HL-60 (cell line): ENCODE measurements at regions not wholly inside any gene's neighbourhood (a gene's known extent, or its start where the extent isn't known, plus 50 kb on each side); places are given as distances from the start of the nearest gene placed in this dataset.

Experiments
- DNase-seq, 2 experiments: peaks; one replicate each; pipeline ENCODE4 v3.0.0-alpha.2; 2010 to 2020; ENCODE audit warnings: low read depth in 1 of 2, low spot score in 1 of 2
- H3K27ac ChIP-seq: fragments of 250-450 bp; sonication (Bioruptor Pico); replicated peaks from 2 replicates; pipeline ENCODE4 v1.5.1; 2020; ENCODE audit warnings: mild to moderate bottlenecking, moderate library complexity
- H3K27me3 ChIP-seq: fragments of 250-450 bp; sonication (Bioruptor Pico); 2 replicates; pipeline ENCODE4 v1.5.1; 2021; ENCODE audit warnings: mild to moderate bottlenecking, moderate library complexity; ENCODE audit not compliant: insufficient read depth, poor library complexity, severe bottlenecking
- H3K4me3 ChIP-seq: replicated peaks from 2 replicates; pipeline ENCODE4 v1.5.1; 2011; ENCODE audit warnings: mild to moderate bottlenecking, control low read depth, low read length; ENCODE audit not compliant: insufficient read depth
- GABPA ChIP-seq: IDR thresholded peaks from 2 replicates; pipeline ENCODE4 v1.6.1; 2012; ENCODE audit warnings: low read depth
- POLR2AphosphoS5 ChIP-seq: IDR thresholded peaks from 2 replicates; pipeline ENCODE4 v1.6.1; 2012; ENCODE audit warnings: low read depth
- REST ChIP-seq: IDR thresholded peaks from 2 replicates; pipeline ENCODE4 v1.6.1; 2012; ENCODE audit warnings: low read depth; ENCODE audit not compliant: insufficient replicate concordance
- SPI1 ChIP-seq: IDR thresholded peaks from 2 replicates; pipeline ENCODE4 v1.6.1; 2012; ENCODE audit warnings: low read depth, mild to moderate bottlenecking, borderline replicate concordance
- TF ChIP-seq, protein P1 (sequence below): IDR thresholded peaks from one replicate; pipeline ENCODE4 v1.5.1; 2011; ENCODE audit warnings: low read length, control low read depth, inconsistent platforms; ENCODE audit not compliant: insufficient read depth

GRCh38 chr5:168132241-168132641, 159.2 kb upstream of the WWC1 start:
- H3K27me3 ChIP-seq, result no peaks in the 10 kb centered on the region
- no peak overlapping the region for H3K4me3 ChIP-seq
- TF ChIP-seq SPI1 (no peak), REST (no peak), GABPA (no peak), POLR2AphosphoS5 (no peak)
- TF ChIP-seq, protein P1, sequence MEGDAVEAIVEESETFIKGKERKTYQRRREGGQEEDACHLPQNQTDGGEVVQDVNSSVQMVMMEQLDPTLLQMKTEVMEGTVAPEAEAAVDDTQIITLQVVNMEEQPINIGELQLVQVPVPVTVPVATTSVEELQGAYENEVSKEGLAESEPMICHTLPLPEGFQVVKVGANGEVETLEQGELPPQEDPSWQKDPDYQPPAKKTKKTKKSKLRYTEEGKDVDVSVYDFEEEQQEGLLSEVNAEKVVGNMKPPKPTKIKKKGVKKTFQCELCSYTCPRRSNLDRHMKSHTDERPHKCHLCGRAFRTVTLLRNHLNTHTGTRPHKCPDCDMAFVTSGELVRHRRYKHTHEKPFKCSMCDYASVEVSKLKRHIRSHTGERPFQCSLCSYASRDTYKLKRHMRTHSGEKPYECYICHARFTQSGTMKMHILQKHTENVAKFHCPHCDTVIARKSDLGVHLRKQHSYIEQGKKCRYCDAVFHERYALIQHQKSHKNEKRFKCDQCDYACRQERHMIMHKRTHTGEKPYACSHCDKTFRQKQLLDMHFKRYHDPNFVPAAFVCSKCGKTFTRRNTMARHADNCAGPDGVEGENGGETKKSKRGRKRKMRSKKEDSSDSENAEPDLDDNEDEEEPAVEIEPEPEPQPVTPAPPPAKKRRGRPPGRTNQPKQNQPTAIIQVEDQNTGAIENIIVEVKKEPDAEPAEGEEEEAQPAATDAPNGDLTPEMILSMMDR, result no peak
- H3K27ac ChIP-seq, result no peak overlapping the region
- DNase-seq, result no peak

- TF ChIP-seq SPI1 (no peak), POLR2AphosphoS5 (no peak), GABPA (no peak), REST (no peak)
- TF ChIP-seq, protein P1, result no peak
- H3K27me3 ChIP-seq, result no peaks in the 10 kb centered on the region
- no peak for DNase-seq
- no peak overlapping the region for H3K27ac ChIP-seq
- H3K4me3 ChIP-seq, result no peak overlapping the region
Measured at GRCh38 chr5:168135897-168136296, 155.5 kb upstream of the WWC1 start.

DNA sequence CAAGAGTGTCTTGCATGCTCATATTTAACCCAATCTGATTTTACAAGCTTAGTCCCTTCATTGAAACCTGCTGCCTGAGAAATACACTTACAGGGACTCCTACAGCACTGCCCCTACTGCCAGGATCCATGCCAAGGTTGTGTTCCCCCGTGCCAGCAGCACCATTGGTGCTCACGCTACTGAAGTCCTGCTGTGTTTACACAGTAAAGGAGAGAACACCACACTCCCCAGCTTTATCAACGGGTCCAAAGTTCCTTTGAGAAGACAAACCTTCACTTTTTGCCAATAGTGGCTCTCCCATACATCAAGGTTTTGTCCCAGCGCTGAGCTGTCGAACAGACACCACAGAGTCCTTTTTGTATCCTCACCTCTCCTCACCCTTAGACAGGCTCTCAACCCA, 155.1 kb upstream of the WWC1 start:
- Histone ChIP-seq H3K27ac (no peak overlapping the region), H3K4me3 (no peak overlapping the region), H3K27me3 (no peaks in the 10 kb centered on the region)
- TF ChIP-seq GABPA (no peak), SPI1 (no peak), REST (no peak), POLR2AphosphoS5 (no peak)
- TF ChIP-seq, protein P1, result no peak
- DNase-seq, result no peak
